ENCODE measurements at regions not wholly inside any gene's neighbourhood (a gene's known extent, or its start where the extent isn't known, plus 50 kb on each side); places are given as distances from the start of the nearest gene placed in this dataset.

- no peaks in the 10 kb centered on the region for H4K20me1 ChIP-seq (ENCODE audit: insufficient read depth)
- no peaks in the 10 kb centered on the region for H3K36me3 ChIP-seq (replicated peaks in 1 of 2; ENCODE audit: control insufficient read depth in 1 of 2, insufficient read depth in 2 of 2, low read length in 1 of 2)
- H3K9me3 ChIP-seq, result peaks cover 5% of the 10 kb centered on the region
- POLR2A ChIA-PET, result no interaction called here
- no peak overlapping the region for H2AFZ ChIP-seq (ENCODE audit: low read depth)
- DNase-seq, result no peak
- no peak overlapping the region for H3K27ac ChIP-seq (ENCODE audit: low read depth in 2 of 2, low read length in 1 of 2)
- TF ChIP-seq GATA2 (CRISPR knock-in tag; IDR thresholded peaks at IDR 0.05), result no peak
- TF ChIP-seq, protein P1, sequence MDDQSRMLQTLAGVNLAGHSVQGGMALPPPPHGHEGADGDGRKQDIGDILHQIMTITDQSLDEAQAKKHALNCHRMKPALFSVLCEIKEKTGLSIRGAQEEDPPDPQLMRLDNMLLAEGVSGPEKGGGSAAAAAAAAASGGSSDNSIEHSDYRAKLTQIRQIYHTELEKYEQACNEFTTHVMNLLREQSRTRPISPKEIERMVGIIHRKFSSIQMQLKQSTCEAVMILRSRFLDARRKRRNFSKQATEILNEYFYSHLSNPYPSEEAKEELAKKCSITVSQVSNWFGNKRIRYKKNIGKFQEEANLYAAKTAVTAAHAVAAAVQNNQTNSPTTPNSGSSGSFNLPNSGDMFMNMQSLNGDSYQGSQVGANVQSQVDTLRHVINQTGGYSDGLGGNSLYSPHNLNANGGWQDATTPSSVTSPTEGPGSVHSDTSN (IDR thresholded peaks at IDR 0.05), result no peak
- no peak for TF ChIP-seq YY1 (IDR thresholded peaks at IDR 0.05; ENCODE audit: low read depth)
- no peak for TF ChIP-seq MAX (IDR thresholded peaks at IDR 0.05; ENCODE audit: low read depth)
- no peak for TF ChIP-seq TAF1 (IDR thresholded peaks at IDR 0.05; ENCODE audit: borderline replicate concordance, low read depth, low read length)
- no peak for TF ChIP-seq ZBTB33 (IDR thresholded peaks at IDR 0.05; ENCODE audit: borderline replicate concordance, low read depth)
- TF ChIP-seq FOSL2 (IDR thresholded peaks at IDR 0.05; ENCODE audit: borderline replicate concordance, low read depth), result no peak
- no peak for TF ChIP-seq RXRA (IDR thresholded peaks at IDR 0.05; ENCODE audit: borderline replicate concordance, low read depth)
- TF ChIP-seq SIN3A (IDR thresholded peaks at IDR 0.05; ENCODE audit: borderline replicate concordance, low read depth, low read length), result no peak
- no peak for TF ChIP-seq GABPA (IDR thresholded peaks at IDR 0.05; ENCODE audit: low read depth)
- no peak for TF ChIP-seq RAD21 (IDR thresholded peaks at IDR 0.05; ENCODE audit: low read length)
- no peak for TF ChIP-seq JUND (IDR thresholded peaks at IDR 0.05)
- TF ChIP-seq MEF2A (IDR thresholded peaks at IDR 0.05; ENCODE audit: borderline replicate concordance, low read depth), result no peak
- no peak for TF ChIP-seq CHD2 (IDR thresholded peaks at IDR 0.05; ENCODE audit: low read length, partially characterized antibody)
- TF ChIP-seq RFX5 (IDR thresholded peaks at IDR 0.05; ENCODE audit: low read length), result no peak
- TF ChIP-seq USF2 (IDR thresholded peaks at IDR 0.05; ENCODE audit: borderline replicate concordance, low read depth, low read length), result no peak
- TF ChIP-seq USF1 (IDR thresholded peaks at IDR 0.05; ENCODE audit: borderline replicate concordance, low read depth), result no peak
- TF ChIP-seq EZH2phosphoT487 (IDR thresholded peaks at IDR 0.05; ENCODE audit: borderline replicate concordance, low read depth), result no peak
- TF ChIP-seq TEAD4 (IDR thresholded peaks at IDR 0.05; ENCODE audit: borderline replicate concordance, insufficient read depth), result no peak
- no peak for TF ChIP-seq EP300 (IDR thresholded peaks at IDR 0.05; ENCODE audit: borderline replicate concordance in 1 of 2, low read depth in 1 of 2, low read length in 1 of 2)
- no peak overlapping the region for H3K4me3 ChIP-seq (ENCODE audit: low read depth in 2 of 2, low read length in 1 of 2)
- no peaks in the 10 kb centered on the region for H3K79me2 ChIP-seq (ENCODE audit: insufficient read depth)
- H3K4me1 ChIP-seq (ENCODE audit: control insufficient read depth in 1 of 2, insufficient read depth in 2 of 2, low read depth in 1 of 2, low read length in 1 of 2), result no peaks in the 10 kb centered on the region
- CTCF ChIA-PET, result no interaction called here
- no peaks in the 10 kb centered on the region for H3K27me3 ChIP-seq (ENCODE audit: insufficient read depth)
- no peak overlapping the region for H3K4me2 ChIP-seq
- no peaks in the 10 kb centered on the region for H3K9me2 ChIP-seq
- whole genome bisulfite sequencing (ENCODE audit: low lambda C conversion rate), result 1% methylated on average over 2 of the region's 2 CpGs
- H3F3A ChIP-seq (replicated peaks; ENCODE audit: insufficient read depth), result no peaks in the 10 kb centered on the region
- no peak overlapping the region for H3K9ac ChIP-seq
Observed at GRCh38 chr6:148653138-148653776, 93.6 kb upstream of the UST start.
